Suprapubic skin (tissue), 4 donors: ENCODE measurements at regions not wholly inside any gene's neighbourhood (a gene's known extent, or its start where the extent isn't known, plus 50 kb on each side); places are given as distances from the start of the nearest gene placed in this dataset.

Experiments
- CTCF ChIP-seq, 2 donors: fragments of 200-600 bp in 1 of 2; fragments of 450-650 bp in 1 of 2; sonication (generic) in 1 of 2; IDR thresholded peaks; one replicate each; pipeline ENCODE4 v1.5.1; 2016 to 2019; ENCODE audit warnings: antibody characterized with exemption in 2 of 2, mild to moderate bottlenecking in 1 of 2, moderate library complexity in 1 of 2
- POLR2A ChIP-seq, 2 donors: fragments of 450-650 bp; IDR thresholded peaks; one replicate each; pipeline ENCODE4 v1.6.1; 2017; ENCODE audit warnings: antibody characterized with exemption in 2 of 2, mild to moderate bottlenecking in 2 of 2, moderate library complexity in 2 of 2
- POLR2AphosphoS5 ChIP-seq, 3 donors: sonication (generic); formaldehyde crosslinking; IDR thresholded peaks; one replicate each; pipeline ENCODE4 v1.6.1; 2017; ENCODE audit warnings: antibody characterized with exemption in 3 of 3

- TF ChIP-seq POLR2AphosphoS5 (IDR thresholded peaks at IDR 0.05) (no peak), POLR2A (IDR thresholded peaks at IDR 0.05) (no peak), CTCF (IDR thresholded peaks at IDR 0.05) (no peak)
These were observed 289.0 kb downstream of the SNX13 start for GRCh38 chr7:17651341-17651740.
